ENCODE measurements at regions not wholly inside any gene's neighbourhood (a gene's known extent, or its start where the extent isn't known, plus 50 kb on each side); places are given as distances from the start of the nearest gene placed in this dataset.

- TF ChIP-seq CTCF (IDR thresholded peaks at IDR 0.05) (no peak), POLR2A (IDR thresholded peaks at IDR 0.05) (no peak)
These were observed 346.7 kb upstream of the SLIT2 start for GRCh38 chr4:19905024-19905423.
